ENCODE measurements at regions not wholly inside any gene's neighbourhood (a gene's known extent, or its start where the extent isn't known, plus 50 kb on each side); places are given as distances from the start of the nearest gene placed in this dataset.

- DNase-seq = no peak
- H3K9me3 ChIP-seq (ENCODE audit: low read length) = peaks cover 5% of the 10 kb centered on the region; the same call in 1 of the 2 replicates
- 0 out of 2 replicates have a peak, but pooled peaks cover 3% of the 10 kb centered on the region for H3K36me3 ChIP-seq (ENCODE audit: insufficient read depth, low read length)
- no peak overlapping the region for H3K9ac ChIP-seq (ENCODE audit: low read length)
- H3K9me2 ChIP-seq (replicated peaks; ENCODE audit: insufficient read depth, low read length) = no peaks in the 10 kb centered on the region
- H3K27ac ChIP-seq (ENCODE audit: low read length) = no peak overlapping the region
- H2AFZ ChIP-seq (ENCODE audit: low read length) = no peak overlapping the region
- no peaks in the 10 kb centered on the region for H3K79me2 ChIP-seq (ENCODE audit: low read length)
- no peak overlapping the region for H3K4me2 ChIP-seq (ENCODE audit: low read depth, low read length, poor library complexity, severe bottlenecking)
- H3K4me1 ChIP-seq (ENCODE audit: low read length) = no peaks in the 10 kb centered on the region
- no peaks in the 10 kb centered on the region for H4K20me1 ChIP-seq (ENCODE audit: insufficient read depth, low read depth, low read length)
- H3K27me3 ChIP-seq (ENCODE audit: low read length) = no peaks in the 10 kb centered on the region
- no peak overlapping the region for H3K4me3 ChIP-seq (ENCODE audit: low read length)
Observed at GRCh38 chr4:125482822-125483221, 168.1 kb downstream of the FAT4 start.

- no peaks in the 10 kb centered on the region for H4K20me1 ChIP-seq (ENCODE audit: insufficient read depth, low read depth, low read length)
- no peak overlapping the region for H3K4me3 ChIP-seq (ENCODE audit: low read length)
- H3K27ac ChIP-seq (ENCODE audit: low read length) = no peak overlapping the region
- H3K4me2 ChIP-seq (ENCODE audit: low read depth, low read length, poor library complexity, severe bottlenecking) = no peak overlapping the region
- no peaks in the 10 kb centered on the region for H3K79me2 ChIP-seq (ENCODE audit: low read length)
- H2AFZ ChIP-seq (ENCODE audit: low read length) = no peak overlapping the region
- no peaks in the 10 kb centered on the region for H3K4me1 ChIP-seq (ENCODE audit: low read length)
- 0 out of 2 replicates have a peak, but pooled peaks cover 3% of the 10 kb centered on the region for H3K36me3 ChIP-seq (ENCODE audit: insufficient read depth, low read length)
- no peak for DNase-seq
- no peaks in the 10 kb centered on the region for H3K27me3 ChIP-seq (ENCODE audit: low read length)
- peaks cover 5% of the 10 kb centered on the region; the same call in 1 of the 2 replicates for H3K9me3 ChIP-seq (ENCODE audit: low read length)
- H3K9me2 ChIP-seq (replicated peaks; ENCODE audit: insufficient read depth, low read length) = no peaks in the 10 kb centered on the region
- H3K9ac ChIP-seq (ENCODE audit: low read length) = no peak overlapping the region
Observed at GRCh38 chr4:125483278-125483677, 168.5 kb downstream of the FAT4 start.

GRCh38 chr4:125484912-125485311 lies 170.2 kb downstream of the FAT4 start:
- H3K4me2 ChIP-seq (ENCODE audit: low read depth, low read length, poor library complexity, severe bottlenecking) = no peak overlapping the region
- H3K79me2 ChIP-seq (ENCODE audit: low read length) = no peaks in the 10 kb centered on the region
- H3K4me1 ChIP-seq (ENCODE audit: low read length) = peaks cover 5% of the 10 kb centered on the region; the same call in 1 of the 2 replicates
- H3K27ac ChIP-seq (ENCODE audit: low read length) = no peak overlapping the region
- no peak overlapping the region for H2AFZ ChIP-seq (ENCODE audit: low read length)
- no peaks in the 10 kb centered on the region for H3K27me3 ChIP-seq (ENCODE audit: low read length)
- H3K9ac ChIP-seq (ENCODE audit: low read length) = no peak overlapping the region
- H3K36me3 ChIP-seq (ENCODE audit: insufficient read depth, low read length) = 0 out of 2 replicates have a peak, but pooled peaks cover 3% of the 10 kb centered on the region
- H3K9me2 ChIP-seq (replicated peaks; ENCODE audit: insufficient read depth, low read length) = no peaks in the 10 kb centered on the region
- H3K4me3 ChIP-seq (ENCODE audit: low read length) = no peak overlapping the region
- no peaks in the 10 kb centered on the region for H4K20me1 ChIP-seq (ENCODE audit: insufficient read depth, low read depth, low read length)
- DNase-seq = no peak
- peaks cover 5% of the 10 kb centered on the region; the same call in 1 of the 2 replicates for H3K9me3 ChIP-seq (ENCODE audit: low read length)

GRCh38 chr4:125486351-125486750 lies 171.6 kb downstream of the FAT4 start:
- 0 out of 2 replicates have a peak, but pooled peaks cover 3% of the 10 kb centered on the region for H3K36me3 ChIP-seq (ENCODE audit: insufficient read depth, low read length)
- H4K20me1 ChIP-seq (ENCODE audit: insufficient read depth, low read depth, low read length) = no peaks in the 10 kb centered on the region
- no peaks in the 10 kb centered on the region for H3K27me3 ChIP-seq (ENCODE audit: low read length)
- H3K9me3 ChIP-seq (ENCODE audit: low read length) = peaks cover 5% of the 10 kb centered on the region; the same call in 1 of the 2 replicates
- no peak overlapping the region for H3K4me2 ChIP-seq (ENCODE audit: low read depth, low read length, poor library complexity, severe bottlenecking)
- no peaks in the 10 kb centered on the region for H3K9me2 ChIP-seq (replicated peaks; ENCODE audit: insufficient read depth, low read length)
- H3K4me1 ChIP-seq (ENCODE audit: low read length) = peaks cover 5% of the 10 kb centered on the region; the same call in 1 of the 2 replicates
- no peak overlapping the region for H3K9ac ChIP-seq (ENCODE audit: low read length)
- no peaks in the 10 kb centered on the region for H3K79me2 ChIP-seq (ENCODE audit: low read length)
- no peak for DNase-seq
- H2AFZ ChIP-seq (ENCODE audit: low read length) = no peak overlapping the region
- no peak overlapping the region for H3K4me3 ChIP-seq (ENCODE audit: low read length)
- no peak overlapping the region for H3K27ac ChIP-seq (ENCODE audit: low read length)

- no peaks in the 10 kb centered on the region for H4K20me1 ChIP-seq (ENCODE audit: insufficient read depth, low read depth, low read length)
- H3K9ac ChIP-seq (ENCODE audit: low read length) = no peak overlapping the region
- H3K9me2 ChIP-seq (replicated peaks; ENCODE audit: insufficient read depth, low read length) = no peaks in the 10 kb centered on the region
- no peaks in the 10 kb centered on the region for H3K27me3 ChIP-seq (ENCODE audit: low read length)
- no peaks in the 10 kb centered on the region for H3K79me2 ChIP-seq (ENCODE audit: low read length)
- no peak overlapping the region for H3K4me3 ChIP-seq (ENCODE audit: low read length)
- no peaks in the 10 kb centered on the region; the same call in 1 of the 2 replicates for H3K9me3 ChIP-seq (ENCODE audit: low read length)
- no peak overlapping the region for H3K4me2 ChIP-seq (ENCODE audit: low read depth, low read length, poor library complexity, severe bottlenecking)
- 0 out of 2 replicates have a peak, but pooled peaks cover 3% of the 10 kb centered on the region for H3K36me3 ChIP-seq (ENCODE audit: insufficient read depth, low read length)
- no peak for DNase-seq
- H2AFZ ChIP-seq (ENCODE audit: low read length) = no peak overlapping the region
- H3K4me1 ChIP-seq (ENCODE audit: low read length) = peaks cover 5% of the 10 kb centered on the region; the same call in 1 of the 2 replicates
- H3K27ac ChIP-seq (ENCODE audit: low read length) = no peak overlapping the region
Observed at GRCh38 chr4:125489952-125490690, 175.4 kb downstream of the FAT4 start.

GRCh38 chr4:125492957-125493356 lies 178.2 kb downstream of the FAT4 start:
- Histone ChIP-seq H3K4me1 (ENCODE audit: low read length) (peaks cover 5% of the 10 kb centered on the region; the same call in 1 of the 2 replicates), H3K36me3 (ENCODE audit: insufficient read depth, low read length) (no peaks in the 10 kb centered on the region), H3K9me3 (ENCODE audit: low read length) (no peaks in the 10 kb centered on the region; the same call in 1 of the 2 replicates), H3K27ac (ENCODE audit: low read length) (no peak overlapping the region), H3K79me2 (ENCODE audit: low read length) (no peaks in the 10 kb centered on the region), H4K20me1 (ENCODE audit: insufficient read depth, low read depth, low read length) (no peaks in the 10 kb centered on the region), H2AFZ (ENCODE audit: low read length) (no peak overlapping the region), H3K4me2 (ENCODE audit: low read depth, low read length, poor library complexity, severe bottlenecking) (no peak overlapping the region), H3K4me3 (ENCODE audit: low read length) (no peak overlapping the region), H3K27me3 (ENCODE audit: low read length) (no peaks in the 10 kb centered on the region), H3K9ac (ENCODE audit: low read length) (no peak overlapping the region), H3K9me2 (replicated peaks; ENCODE audit: insufficient read depth, low read length) (no peaks in the 10 kb centered on the region)
- DNase-seq = no peak

- H3K9ac ChIP-seq (ENCODE audit: low read length) = no peak overlapping the region
- H2AFZ ChIP-seq (ENCODE audit: low read length) = no peak overlapping the region
- no peaks in the 10 kb centered on the region for H3K36me3 ChIP-seq (ENCODE audit: insufficient read depth, low read length)
- DNase-seq = no peak
- H4K20me1 ChIP-seq (ENCODE audit: insufficient read depth, low read depth, low read length) = no peaks in the 10 kb centered on the region
- H3K4me2 ChIP-seq (ENCODE audit: low read depth, low read length, poor library complexity, severe bottlenecking) = no peak overlapping the region
- no peaks in the 10 kb centered on the region for H3K27me3 ChIP-seq (ENCODE audit: low read length)
- peaks cover 4% of the 10 kb centered on the region; the same call in 1 of the 2 replicates for H3K9me3 ChIP-seq (ENCODE audit: low read length)
- no peaks in the 10 kb centered on the region for H3K79me2 ChIP-seq (ENCODE audit: low read length)
- H3K27ac ChIP-seq (ENCODE audit: low read length) = no peak overlapping the region
- no peak overlapping the region for H3K4me3 ChIP-seq (ENCODE audit: low read length)
- no peaks in the 10 kb centered on the region for H3K9me2 ChIP-seq (replicated peaks; ENCODE audit: insufficient read depth, low read length)
- no peaks in the 10 kb centered on the region for H3K4me1 ChIP-seq (ENCODE audit: low read length)
Observed at GRCh38 chr4:125497861-125498260, 183.1 kb downstream of the FAT4 start.

GRCh38 chr4:125498981-125499380 lies 184.2 kb downstream of the FAT4 start:
- H2AFZ ChIP-seq (ENCODE audit: low read length) = no peak overlapping the region
- H3K36me3 ChIP-seq (ENCODE audit: insufficient read depth, low read length) = no peaks in the 10 kb centered on the region
- H3K9me2 ChIP-seq (replicated peaks; ENCODE audit: insufficient read depth, low read length) = no peaks in the 10 kb centered on the region
- no peaks in the 10 kb centered on the region for H4K20me1 ChIP-seq (ENCODE audit: insufficient read depth, low read depth, low read length)
- DNase-seq = no peak
- no peak overlapping the region for H3K9ac ChIP-seq (ENCODE audit: low read length)
- no peak overlapping the region for H3K4me2 ChIP-seq (ENCODE audit: low read depth, low read length, poor library complexity, severe bottlenecking)
- H3K4me1 ChIP-seq (ENCODE audit: low read length) = no peaks in the 10 kb centered on the region
- H3K9me3 ChIP-seq (ENCODE audit: low read length) = peaks cover 4% of the 10 kb centered on the region; the same call in 1 of the 2 replicates
- H3K27ac ChIP-seq (ENCODE audit: low read length) = no peak overlapping the region
- H3K27me3 ChIP-seq (ENCODE audit: low read length) = no peaks in the 10 kb centered on the region
- no peaks in the 10 kb centered on the region for H3K79me2 ChIP-seq (ENCODE audit: low read length)
- H3K4me3 ChIP-seq (ENCODE audit: low read length) = no peak overlapping the region

Measured in Karpas-422 (cell line).